ENCODE measurements at regions not wholly inside any gene's neighbourhood (a gene's known extent, or its start where the extent isn't known, plus 50 kb on each side); places are given as distances from the start of the nearest gene placed in this dataset.

- Histone ChIP-seq H3K9me3 (ENCODE audit: control insufficient read depth, insufficient read depth, low read length) (peaks cover 9% of the 10 kb centered on the region), H3K4me3 (ENCODE audit: low read depth, low read length) (no peak overlapping the region), H3K27me3 (ENCODE audit: control insufficient read depth, insufficient read depth, low read length) (no peaks in the 10 kb centered on the region), H3K27ac (ENCODE audit: low read depth, low read length) (no peak overlapping the region)
- DNase-seq (ENCODE audit: low read depth, low spot score), result no peak
- no peak for TF ChIP-seq CTCF (IDR thresholded peaks at IDR 0.05; ENCODE audit: low read depth, low read length)
- ChIA-PET CTCF (no interaction called here), POLR2A (no interaction called here)
These were observed 434.7 kb downstream of the CPS1 start for GRCh38 chr2:210991107-210991506.

- H3K9me3 ChIP-seq (ENCODE audit: control insufficient read depth, insufficient read depth, low read length), result no peaks in the 10 kb centered on the region
- DNase-seq (ENCODE audit: low read depth, low spot score), result no peak
- POLR2A ChIA-PET, result no interaction called here
- no peak for TF ChIP-seq CTCF (IDR thresholded peaks at IDR 0.05; ENCODE audit: low read depth, low read length)
- H3K4me3 ChIP-seq (ENCODE audit: low read depth, low read length), result no peak overlapping the region
- no peak overlapping the region for H3K27ac ChIP-seq (ENCODE audit: low read depth, low read length)
- CTCF ChIA-PET, result no interaction called here
- no peaks in the 10 kb centered on the region for H3K27me3 ChIP-seq (ENCODE audit: control insufficient read depth, insufficient read depth, low read length)
These were observed 437.7 kb downstream of the CPS1 start for GRCh38 chr2:210994104-210994503.

- ChIA-PET POLR2A (no interaction called here), CTCF (no interaction called here)
- Histone ChIP-seq H3K27me3 (ENCODE audit: control insufficient read depth, insufficient read depth, low read length) (no peaks in the 10 kb centered on the region), H3K4me3 (ENCODE audit: low read depth, low read length) (no peak overlapping the region), H3K9me3 (ENCODE audit: control insufficient read depth, insufficient read depth, low read length) (no peaks in the 10 kb centered on the region), H3K27ac (ENCODE audit: low read depth, low read length) (no peak overlapping the region)
- no peak for TF ChIP-seq CTCF (IDR thresholded peaks at IDR 0.05; ENCODE audit: low read depth, low read length)
- no peak for DNase-seq (ENCODE audit: low read depth, low spot score)
These were observed 441.0 kb downstream of the CPS1 start for GRCh38 chr2:210997373-210997772.

GRCh38 chr2:210998334-210998733 lies 441.9 kb downstream of the CPS1 start:
- Histone ChIP-seq H3K27me3 (ENCODE audit: control insufficient read depth, insufficient read depth, low read length) (no peaks in the 10 kb centered on the region), H3K4me3 (ENCODE audit: low read depth, low read length) (no peak overlapping the region), H3K27ac (ENCODE audit: low read depth, low read length) (no peak overlapping the region), H3K9me3 (ENCODE audit: control insufficient read depth, insufficient read depth, low read length) (no peaks in the 10 kb centered on the region)
- ChIA-PET CTCF (no interaction called here), POLR2A (no interaction called here)
- no peak for DNase-seq (ENCODE audit: low read depth, low spot score)
- no peak for TF ChIP-seq CTCF (IDR thresholded peaks at IDR 0.05; ENCODE audit: low read depth, low read length)

- TF ChIP-seq CTCF (IDR thresholded peaks at IDR 0.05; ENCODE audit: low read depth, low read length), result no peak
- ChIA-PET POLR2A (no interaction called here), CTCF (no interaction called here)
- H3K27ac ChIP-seq (ENCODE audit: low read depth, low read length), result no peak overlapping the region
- no peak for DNase-seq (ENCODE audit: low read depth, low spot score)
- no peak overlapping the region for H3K4me3 ChIP-seq (ENCODE audit: low read depth, low read length)
- H3K9me3 ChIP-seq (ENCODE audit: control insufficient read depth, insufficient read depth, low read length), result no peaks in the 10 kb centered on the region
- no peaks in the 10 kb centered on the region for H3K27me3 ChIP-seq (ENCODE audit: control insufficient read depth, insufficient read depth, low read length)
These were observed 458.0 kb downstream of the CPS1 start for GRCh38 chr2:211014376-211014775.

All from AG04450 (cell line).